ENCODE measurements at regions not wholly inside any gene's neighbourhood (a gene's known extent, or its start where the extent isn't known, plus 50 kb on each side); places are given as distances from the start of the nearest gene placed in this dataset.

DNA sequence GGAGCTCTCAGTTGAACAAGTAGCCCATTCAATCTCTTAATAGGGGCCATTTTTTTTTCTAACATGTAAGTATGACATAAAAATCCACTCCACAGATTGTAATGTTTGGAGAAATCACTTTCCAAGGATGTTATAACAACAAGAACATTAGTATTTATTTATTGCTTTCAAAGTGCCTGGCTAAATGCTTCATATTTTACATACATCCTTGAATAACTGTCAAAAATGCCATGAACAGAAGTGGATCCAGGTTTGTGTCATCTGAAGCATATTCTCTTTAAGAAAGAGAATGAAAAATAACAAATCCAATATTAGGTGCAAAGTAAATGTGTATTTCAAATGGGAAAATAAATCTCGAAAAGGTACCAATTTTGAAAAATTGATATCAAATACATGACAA lies 344.0 kb upstream of the FAT3 start:
- Histone ChIP-seq H3K9me3 (ENCODE audit: control extremely low read depth in 1 of 5, control insufficient read depth in 4 of 5, insufficient read depth in 2 of 5, low read depth in 1 of 5, low read length in 4 of 5) (no peaks in the 10 kb centered on the region), H3K36me3 (ENCODE audit: control insufficient read depth in 4 of 4, insufficient read depth in 4 of 4, low read length in 3 of 4) (no peaks in the 10 kb centered on the region), H3K27ac (ENCODE audit: insufficient read depth in 1 of 2, low read depth in 1 of 2, low read length in 2 of 2, poor library complexity in 1 of 2, severe bottlenecking in 2 of 2) (no peak overlapping the region), H3K4me1 (ENCODE audit: control extremely low read depth in 1 of 4, control insufficient read depth in 4 of 4, insufficient read depth in 4 of 4, low read length in 3 of 4) (no peaks in the 10 kb centered on the region), H3K27me3 (replicated peaks in 2 of 5; ENCODE audit: control insufficient read depth in 4 of 5, insufficient read depth in 5 of 5, low read length in 4 of 5) (no peaks in the 10 kb centered on the region), H3K4me3 (ENCODE audit: control insufficient read depth in 1 of 7, extremely low read depth in 1 of 7, insufficient read depth in 4 of 7, low read depth in 2 of 7, low read length in 6 of 7) (no peak overlapping the region)
- no peak for DNase-seq
- CTCF ChIA-PET, result no interaction called here
- POLR2A ChIA-PET, result no interaction called here
- no CpG with 5 or more reads among the region's 1 CpG for WGBS (ENCODE audit: insufficient coverage)

DNA sequence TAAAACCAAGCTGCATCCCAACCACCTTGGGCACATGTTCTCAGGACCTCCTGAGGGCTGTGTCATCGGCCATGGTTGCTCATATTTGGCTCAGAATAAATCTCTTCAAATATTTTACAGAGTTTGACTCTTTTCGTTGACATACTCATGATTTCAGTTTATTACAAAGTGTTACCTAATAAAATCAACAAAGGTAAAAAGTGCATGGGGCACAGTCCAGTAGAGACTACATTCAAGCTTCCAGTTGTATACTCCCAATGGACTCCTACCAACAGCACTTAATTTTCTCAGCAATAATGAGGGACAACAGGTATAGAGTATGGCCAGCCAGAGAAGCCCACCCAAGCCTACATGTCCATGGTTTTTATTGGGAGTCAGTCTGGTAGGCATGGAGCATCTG lies 347.9 kb upstream of the FAT3 start:
- H3K27ac ChIP-seq (ENCODE audit: insufficient read depth in 1 of 2, low read depth in 1 of 2, low read length in 2 of 2, poor library complexity in 1 of 2, severe bottlenecking in 2 of 2), result no peak overlapping the region
- H3K4me3 ChIP-seq (ENCODE audit: control insufficient read depth in 1 of 7, extremely low read depth in 1 of 7, insufficient read depth in 4 of 7, low read depth in 2 of 7, low read length in 6 of 7), result no peak overlapping the region
- no peaks in the 10 kb centered on the region for H3K4me1 ChIP-seq (ENCODE audit: control extremely low read depth in 1 of 4, control insufficient read depth in 4 of 4, insufficient read depth in 4 of 4, low read length in 3 of 4)
- no peaks in the 10 kb centered on the region for H3K9me3 ChIP-seq (ENCODE audit: control extremely low read depth in 1 of 5, control insufficient read depth in 4 of 5, insufficient read depth in 2 of 5, low read depth in 1 of 5, low read length in 4 of 5)
- ChIA-PET POLR2A (no interaction called here), CTCF (no interaction called here)
- no peak for DNase-seq
- 93% methylated on average over 2 of the region's 2 CpGs for WGBS (ENCODE audit: insufficient coverage)
- no peaks in the 10 kb centered on the region for H3K27me3 ChIP-seq (replicated peaks in 2 of 5; ENCODE audit: control insufficient read depth in 4 of 5, insufficient read depth in 5 of 5, low read length in 4 of 5)
- no peaks in the 10 kb centered on the region for H3K36me3 ChIP-seq (ENCODE audit: control insufficient read depth in 4 of 4, insufficient read depth in 4 of 4, low read length in 3 of 4)

DNA sequence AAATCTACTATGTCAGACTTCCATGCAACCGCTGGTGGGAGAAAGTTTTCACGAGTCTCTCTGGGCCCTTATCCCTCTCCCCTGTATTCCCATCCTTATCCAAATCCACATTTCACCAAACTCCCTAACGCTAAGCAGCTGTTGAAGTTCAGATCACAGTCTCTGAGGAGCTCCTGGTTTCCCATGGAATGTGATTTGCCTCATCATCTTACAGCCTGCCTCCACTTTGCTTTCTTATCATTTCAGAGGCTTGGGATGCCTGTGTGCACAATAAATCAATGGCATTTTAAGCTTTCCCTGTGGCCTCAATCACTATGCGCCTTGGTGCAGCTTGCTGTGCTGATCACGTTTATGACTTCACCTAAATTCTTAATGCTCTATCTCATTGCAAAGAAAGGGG lies 352.4 kb upstream of the FAT3 start:
- H3K4me3 ChIP-seq (ENCODE audit: control insufficient read depth in 1 of 7, extremely low read depth in 1 of 7, insufficient read depth in 4 of 7, low read depth in 2 of 7, low read length in 6 of 7), result no peak overlapping the region
- POLR2A ChIA-PET, result no interaction called here
- H3K36me3 ChIP-seq (ENCODE audit: control insufficient read depth in 4 of 4, insufficient read depth in 4 of 4, low read length in 3 of 4), result no peaks in the 10 kb centered on the region
- no peaks in the 10 kb centered on the region for H3K27me3 ChIP-seq (replicated peaks in 2 of 5; ENCODE audit: control insufficient read depth in 4 of 5, insufficient read depth in 5 of 5, low read length in 4 of 5)
- CTCF ChIA-PET, result no interaction called here
- H3K4me1 ChIP-seq (ENCODE audit: control extremely low read depth in 1 of 4, control insufficient read depth in 4 of 4, insufficient read depth in 4 of 4, low read length in 3 of 4), result no peaks in the 10 kb centered on the region
- 87% methylated on average over 3 of the region's 5 CpGs for WGBS (ENCODE audit: insufficient coverage)
- no peak for DNase-seq
- no peak overlapping the region for H3K27ac ChIP-seq (ENCODE audit: insufficient read depth in 1 of 2, low read depth in 1 of 2, low read length in 2 of 2, poor library complexity in 1 of 2, severe bottlenecking in 2 of 2)
- H3K9me3 ChIP-seq (ENCODE audit: control extremely low read depth in 1 of 5, control insufficient read depth in 4 of 5, insufficient read depth in 2 of 5, low read depth in 1 of 5, low read length in 4 of 5), result no peaks in the 10 kb centered on the region

DNA sequence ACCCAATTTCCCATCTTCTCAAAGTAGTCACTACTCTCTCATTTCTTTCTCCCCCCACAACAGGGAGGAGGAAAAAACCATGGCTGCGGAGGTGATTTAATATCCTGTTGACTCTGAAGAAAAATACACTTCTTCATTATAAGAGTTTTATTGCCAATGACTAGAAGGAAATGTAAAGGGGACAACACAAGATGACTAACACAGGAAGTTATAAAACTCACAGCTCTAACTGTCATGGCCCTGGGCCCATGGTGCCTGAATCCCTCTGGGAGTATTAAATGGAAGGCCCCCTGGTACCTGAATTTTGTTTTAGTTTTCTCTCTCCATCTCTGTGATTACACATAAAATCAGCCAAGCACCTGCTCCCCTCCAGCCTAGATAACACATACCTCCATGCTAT lies 352.8 kb upstream of the FAT3 start:
- CTCF ChIA-PET, result interaction anchor here (0.5 kb wide), 1 partner anchor 445 kb away, joined by 3 read pairs; no protein-coding TSS in a partner anchor
- DNase-seq, result no peak
- Histone ChIP-seq H3K4me3 (ENCODE audit: control insufficient read depth in 1 of 7, extremely low read depth in 1 of 7, insufficient read depth in 4 of 7, low read depth in 2 of 7, low read length in 6 of 7) (no peak overlapping the region), H3K4me1 (ENCODE audit: control extremely low read depth in 1 of 4, control insufficient read depth in 4 of 4, insufficient read depth in 4 of 4, low read length in 3 of 4) (no peaks in the 10 kb centered on the region), H3K9me3 (ENCODE audit: control extremely low read depth in 1 of 5, control insufficient read depth in 4 of 5, insufficient read depth in 2 of 5, low read depth in 1 of 5, low read length in 4 of 5) (no peaks in the 10 kb centered on the region), H3K27me3 (replicated peaks in 2 of 5; ENCODE audit: control insufficient read depth in 4 of 5, insufficient read depth in 5 of 5, low read length in 4 of 5) (no peaks in the 10 kb centered on the region), H3K36me3 (ENCODE audit: control insufficient read depth in 4 of 4, insufficient read depth in 4 of 4, low read length in 3 of 4) (no peaks in the 10 kb centered on the region), H3K27ac (ENCODE audit: insufficient read depth in 1 of 2, low read depth in 1 of 2, low read length in 2 of 2, poor library complexity in 1 of 2, severe bottlenecking in 2 of 2) (no peak overlapping the region)
- POLR2A ChIA-PET, result no interaction called here
- no CpG with 5 or more reads among the region's 1 CpG for WGBS (ENCODE audit: insufficient coverage)

GRCh38 chr11:91871048-91871447 lies 353.6 kb upstream of the FAT3 start:
- H3K27me3 ChIP-seq (replicated peaks in 2 of 5; ENCODE audit: control insufficient read depth in 4 of 5, insufficient read depth in 5 of 5, low read length in 4 of 5), result no peaks in the 10 kb centered on the region
- no CpG with 5 or more reads among the region's 2 CpGs for WGBS (ENCODE audit: insufficient coverage)
- POLR2A ChIA-PET, result no interaction called here
- no peaks in the 10 kb centered on the region for H3K36me3 ChIP-seq (ENCODE audit: control insufficient read depth in 4 of 4, insufficient read depth in 4 of 4, low read length in 3 of 4)
- CTCF ChIA-PET, result no interaction called here
- no peak overlapping the region for H3K27ac ChIP-seq (ENCODE audit: insufficient read depth in 1 of 2, low read depth in 1 of 2, low read length in 2 of 2, poor library complexity in 1 of 2, severe bottlenecking in 2 of 2)
- no peak for DNase-seq
- no peaks in the 10 kb centered on the region for H3K4me1 ChIP-seq (ENCODE audit: control extremely low read depth in 1 of 4, control insufficient read depth in 4 of 4, insufficient read depth in 4 of 4, low read length in 3 of 4)
- H3K4me3 ChIP-seq (ENCODE audit: control insufficient read depth in 1 of 7, extremely low read depth in 1 of 7, insufficient read depth in 4 of 7, low read depth in 2 of 7, low read length in 6 of 7), result no peak overlapping the region
- H3K9me3 ChIP-seq (ENCODE audit: control extremely low read depth in 1 of 5, control insufficient read depth in 4 of 5, insufficient read depth in 2 of 5, low read depth in 1 of 5, low read length in 4 of 5), result no peaks in the 10 kb centered on the region

DNA sequence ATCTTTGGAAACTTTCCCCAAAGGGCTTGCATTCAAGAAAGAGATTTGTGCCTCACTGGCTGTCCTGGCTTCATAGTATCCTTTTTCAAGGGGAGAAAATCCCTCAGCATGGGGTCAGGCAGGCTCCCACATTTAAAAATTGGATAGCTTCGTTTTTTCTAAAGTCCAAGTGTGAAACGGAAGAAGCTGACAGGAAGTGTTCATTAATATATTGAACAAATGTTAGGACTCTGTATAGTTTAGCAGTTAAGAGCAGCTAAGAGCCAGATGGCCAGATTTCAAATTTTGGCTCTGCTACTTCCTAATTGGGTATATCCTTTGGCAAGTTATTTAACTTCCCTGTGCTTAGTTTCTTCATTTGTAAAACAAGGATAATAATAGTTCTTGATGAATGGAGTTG lies 354.9 kb upstream of the FAT3 start:
- 80% methylated on average over 1 of the region's 2 CpGs for WGBS (ENCODE audit: insufficient coverage)

GRCh38 chr11:91866642-91867041 lies 358.0 kb upstream of the FAT3 start:
- no peaks in the 10 kb centered on the region for H3K27me3 ChIP-seq (replicated peaks in 2 of 5; ENCODE audit: control insufficient read depth in 4 of 5, insufficient read depth in 5 of 5, low read length in 4 of 5)
- no peak overlapping the region for H3K27ac ChIP-seq (ENCODE audit: insufficient read depth in 1 of 2, low read depth in 1 of 2, low read length in 2 of 2, poor library complexity in 1 of 2, severe bottlenecking in 2 of 2)
- CTCF ChIA-PET, result no interaction called here
- H3K9me3 ChIP-seq (ENCODE audit: control extremely low read depth in 1 of 5, control insufficient read depth in 4 of 5, insufficient read depth in 2 of 5, low read depth in 1 of 5, low read length in 4 of 5), result no peaks in the 10 kb centered on the region
- H3K4me3 ChIP-seq (ENCODE audit: control insufficient read depth in 1 of 7, extremely low read depth in 1 of 7, insufficient read depth in 4 of 7, low read depth in 2 of 7, low read length in 6 of 7), result no peak overlapping the region
- no peaks in the 10 kb centered on the region for H3K4me1 ChIP-seq (ENCODE audit: control extremely low read depth in 1 of 4, control insufficient read depth in 4 of 4, insufficient read depth in 4 of 4, low read length in 3 of 4)
- 88% methylated on average over 2 of the region's 3 CpGs for WGBS (ENCODE audit: insufficient coverage)
- DNase-seq, result no peak
- H3K36me3 ChIP-seq (ENCODE audit: control insufficient read depth in 4 of 4, insufficient read depth in 4 of 4, low read length in 3 of 4), result no peaks in the 10 kb centered on the region
- POLR2A ChIA-PET, result no interaction called here

More for the DNA sequence above, 354.9 kb upstream of the FAT3 start:
- ChIA-PET CTCF (interaction anchor here (1.3 kb wide), 1 partner anchor 9 kb away, joined by 3 read pairs; no protein-coding TSS in a partner anchor), POLR2A (no interaction called here)
- no peaks in the 10 kb centered on the region for H3K4me1 ChIP-seq (ENCODE audit: control extremely low read depth in 1 of 4, control insufficient read depth in 4 of 4, insufficient read depth in 4 of 4, low read length in 3 of 4)
- H3K27me3 ChIP-seq (replicated peaks in 2 of 5; ENCODE audit: control insufficient read depth in 4 of 5, insufficient read depth in 5 of 5, low read length in 4 of 5), result no peaks in the 10 kb centered on the region
- H3K27ac ChIP-seq (ENCODE audit: insufficient read depth in 1 of 2, low read depth in 1 of 2, low read length in 2 of 2, poor library complexity in 1 of 2, severe bottlenecking in 2 of 2), result no peak overlapping the region
- no peak for DNase-seq
- no peaks in the 10 kb centered on the region for H3K9me3 ChIP-seq (ENCODE audit: control extremely low read depth in 1 of 5, control insufficient read depth in 4 of 5, insufficient read depth in 2 of 5, low read depth in 1 of 5, low read length in 4 of 5)
- H3K36me3 ChIP-seq (ENCODE audit: control insufficient read depth in 4 of 4, insufficient read depth in 4 of 4, low read length in 3 of 4), result no peaks in the 10 kb centered on the region
- no peak overlapping the region for H3K4me3 ChIP-seq (ENCODE audit: control insufficient read depth in 1 of 7, extremely low read depth in 1 of 7, insufficient read depth in 4 of 7, low read depth in 2 of 7, low read length in 6 of 7)
